Mucosa of rectum (tissue), 2 donors: ENCODE measurements at regions not wholly inside any gene's neighbourhood (a gene's known extent, or its start where the extent isn't known, plus 50 kb on each side); places are given as distances from the start of the nearest gene placed in this dataset.

Source experiments
- H3K27ac ChIP-seq, 2 donors: one replicate each; pipeline ENCODE4 v1.7.0; 2013; ENCODE audit warnings: inconsistent platforms in 2 of 2, low read depth in 2 of 2, low read length in 2 of 2
- H3K27me3 ChIP-seq, 2 donors: one replicate each; pipeline ENCODE4 v1.7.0; 2013; ENCODE audit warnings: low read length in 2 of 2; ENCODE audit not compliant: control insufficient read depth in 2 of 2, insufficient read depth in 2 of 2
- H3K36me3 ChIP-seq, 2 donors: one replicate each; pipeline ENCODE4 v1.7.0; 2013; ENCODE audit warnings: low read length in 2 of 2; ENCODE audit not compliant: control insufficient read depth in 2 of 2, insufficient read depth in 2 of 2
- H3K4me1 ChIP-seq, 2 donors: one replicate each; pipeline ENCODE4 v1.7.0; 2013; ENCODE audit warnings: low read length in 2 of 2, mild to moderate bottlenecking in 1 of 2; ENCODE audit not compliant: control insufficient read depth in 2 of 2, insufficient read depth in 2 of 2
- H3K4me3 ChIP-seq, 2 donors: one replicate each; pipeline ENCODE4 v1.7.0; 2013; ENCODE audit warnings: low read length in 2 of 2
- H3K9ac ChIP-seq, 2 donors: one replicate each; pipeline ENCODE4 v1.7.0; 2013; ENCODE audit warnings: low read length in 2 of 2, low read depth in 1 of 2, mild to moderate bottlenecking in 1 of 2
- H3K9me3 ChIP-seq, 2 donors: one replicate each; pipeline ENCODE4 v1.7.0; 2013; ENCODE audit warnings: low read length in 2 of 2; ENCODE audit not compliant: control insufficient read depth in 2 of 2
- donor health status: healthy.
- donor health status: Normal muscosa, but diverticular disease.

GRCh38 chr3:31250116-31250777 is 282.5 kb upstream of the STT3B start:
- H3K27ac ChIP-seq, result no peak overlapping the region
- H3K4me3 ChIP-seq, result no peak overlapping the region
- no peak overlapping the region for H3K9ac ChIP-seq
- H3K4me1 ChIP-seq, result no peaks in the 10 kb centered on the region
- no peaks in the 10 kb centered on the region for H3K27me3 ChIP-seq
- no peaks in the 10 kb centered on the region for H3K36me3 ChIP-seq
- H3K9me3 ChIP-seq, result no peaks in the 10 kb centered on the region

GRCh38 chr3:31251083-31251482 is 281.6 kb upstream of the STT3B start:
- no peaks in the 10 kb centered on the region for H3K9me3 ChIP-seq
- no peak overlapping the region for H3K4me3 ChIP-seq
- no peak overlapping the region for H3K27ac ChIP-seq
- H3K4me1 ChIP-seq, result no peaks in the 10 kb centered on the region
- H3K9ac ChIP-seq, result no peak overlapping the region
- no peaks in the 10 kb centered on the region for H3K36me3 ChIP-seq
- H3K27me3 ChIP-seq, result no peaks in the 10 kb centered on the region

- no peaks in the 10 kb centered on the region for H3K36me3 ChIP-seq
- no peak overlapping the region for H3K27ac ChIP-seq
- no peaks in the 10 kb centered on the region for H3K9me3 ChIP-seq
- no peaks in the 10 kb centered on the region for H3K4me1 ChIP-seq
- H3K27me3 ChIP-seq, result no peaks in the 10 kb centered on the region
- no peak overlapping the region for H3K9ac ChIP-seq
- H3K4me3 ChIP-seq, result no peak overlapping the region
These were observed 280.2 kb upstream of the STT3B start for GRCh38 chr3:31252216-31253185.

- Histone ChIP-seq H3K4me3 (no peak overlapping the region), H3K9me3 (no peaks in the 10 kb centered on the region), H3K36me3 (no peaks in the 10 kb centered on the region), H3K27ac (no peak overlapping the region), H3K9ac (no peak overlapping the region), H3K4me1 (no peaks in the 10 kb centered on the region), H3K27me3 (no peaks in the 10 kb centered on the region)
These were observed 278.9 kb upstream of the STT3B start for GRCh38 chr3:31253782-31254181.

GRCh38 chr3:31254483-31254882 is 278.2 kb upstream of the STT3B start:
- H3K27ac ChIP-seq, result no peak overlapping the region
- H3K9me3 ChIP-seq, result no peaks in the 10 kb centered on the region
- no peaks in the 10 kb centered on the region for H3K27me3 ChIP-seq
- no peaks in the 10 kb centered on the region for H3K4me1 ChIP-seq
- H3K9ac ChIP-seq, result no peak overlapping the region
- no peaks in the 10 kb centered on the region for H3K36me3 ChIP-seq
- H3K4me3 ChIP-seq, result no peak overlapping the region

GRCh38 chr3:31255007-31255581 is 277.6 kb upstream of the STT3B start:
- H3K27ac ChIP-seq, result no peak overlapping the region
- H3K9me3 ChIP-seq, result no peaks in the 10 kb centered on the region
- H3K4me1 ChIP-seq, result no peaks in the 10 kb centered on the region
- H3K4me3 ChIP-seq, result no peak overlapping the region
- H3K9ac ChIP-seq, result no peak overlapping the region
- no peaks in the 10 kb centered on the region for H3K27me3 ChIP-seq
- no peaks in the 10 kb centered on the region for H3K36me3 ChIP-seq

- H3K9me3 ChIP-seq, result no peaks in the 10 kb centered on the region
- H3K4me1 ChIP-seq, result no peaks in the 10 kb centered on the region
- H3K27ac ChIP-seq, result no peak overlapping the region
- H3K36me3 ChIP-seq, result no peaks in the 10 kb centered on the region
- H3K27me3 ChIP-seq, result no peaks in the 10 kb centered on the region
- no peak overlapping the region for H3K9ac ChIP-seq
- no peak overlapping the region for H3K4me3 ChIP-seq
These were observed 270.5 kb upstream of the STT3B start for GRCh38 chr3:31262201-31262600.

- H3K9ac ChIP-seq, result no peak overlapping the region
- no peaks in the 10 kb centered on the region for H3K4me1 ChIP-seq
- no peaks in the 10 kb centered on the region for H3K27me3 ChIP-seq
- H3K9me3 ChIP-seq, result no peaks in the 10 kb centered on the region
- no peaks in the 10 kb centered on the region for H3K36me3 ChIP-seq
- H3K27ac ChIP-seq, result no peak overlapping the region
- H3K4me3 ChIP-seq, result no peak overlapping the region
These were observed 268.8 kb upstream of the STT3B start for GRCh38 chr3:31263897-31264296.

- no peaks in the 10 kb centered on the region for H3K27me3 ChIP-seq
- no peak overlapping the region for H3K4me3 ChIP-seq
- no peak overlapping the region for H3K9ac ChIP-seq
- no peaks in the 10 kb centered on the region for H3K36me3 ChIP-seq
- no peaks in the 10 kb centered on the region for H3K9me3 ChIP-seq
- H3K4me1 ChIP-seq, result no peaks in the 10 kb centered on the region
- no peak overlapping the region for H3K27ac ChIP-seq
These were observed 266.9 kb upstream of the STT3B start for GRCh38 chr3:31265646-31266428.
